ENCODE measurements at regions not wholly inside any gene's neighbourhood (a gene's known extent, or its start where the extent isn't known, plus 50 kb on each side); places are given as distances from the start of the nearest gene placed in this dataset.

DNA sequence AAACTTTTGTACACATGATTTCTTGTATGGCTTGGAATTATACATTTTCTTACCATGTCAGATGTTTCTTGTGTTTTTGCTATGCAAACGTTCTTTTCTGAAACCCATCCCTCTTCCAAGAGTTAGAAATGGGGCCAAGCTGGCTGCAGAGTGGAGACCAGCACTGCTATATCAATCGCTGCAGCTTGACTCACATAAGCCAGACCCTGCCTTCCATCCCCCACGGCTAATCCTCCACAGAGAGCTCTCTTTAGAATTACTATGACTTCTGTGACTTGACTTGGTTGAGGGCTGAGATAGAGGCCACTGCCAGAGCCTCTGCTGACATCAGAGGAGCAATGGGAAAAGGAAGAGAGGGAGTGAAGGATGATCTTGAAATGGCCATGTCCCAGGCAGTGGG lies 147.9 kb downstream of the DACT1 start:
- DNase-seq: no peak

DNA sequence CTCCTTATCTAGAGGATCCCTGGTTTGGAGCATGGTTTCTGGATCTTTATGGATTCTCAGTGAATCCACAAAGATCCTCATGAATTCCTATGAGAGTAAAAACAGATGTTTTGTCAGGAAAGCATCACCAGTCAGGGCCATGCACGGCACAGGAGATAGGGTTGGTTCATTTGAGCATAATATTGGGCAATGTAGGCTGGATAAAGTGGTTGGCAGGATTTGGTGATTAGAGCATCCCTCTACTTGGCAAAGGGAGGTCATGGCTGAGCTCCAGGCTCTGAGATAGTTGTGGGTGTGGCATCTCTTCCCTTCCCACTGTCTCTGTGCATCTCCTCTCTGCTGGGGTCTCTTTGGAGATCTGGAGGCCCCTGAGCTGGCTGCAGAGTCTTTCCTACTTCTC lies 149.8 kb downstream of the DACT1 start:
- no peak for DNase-seq

DNA sequence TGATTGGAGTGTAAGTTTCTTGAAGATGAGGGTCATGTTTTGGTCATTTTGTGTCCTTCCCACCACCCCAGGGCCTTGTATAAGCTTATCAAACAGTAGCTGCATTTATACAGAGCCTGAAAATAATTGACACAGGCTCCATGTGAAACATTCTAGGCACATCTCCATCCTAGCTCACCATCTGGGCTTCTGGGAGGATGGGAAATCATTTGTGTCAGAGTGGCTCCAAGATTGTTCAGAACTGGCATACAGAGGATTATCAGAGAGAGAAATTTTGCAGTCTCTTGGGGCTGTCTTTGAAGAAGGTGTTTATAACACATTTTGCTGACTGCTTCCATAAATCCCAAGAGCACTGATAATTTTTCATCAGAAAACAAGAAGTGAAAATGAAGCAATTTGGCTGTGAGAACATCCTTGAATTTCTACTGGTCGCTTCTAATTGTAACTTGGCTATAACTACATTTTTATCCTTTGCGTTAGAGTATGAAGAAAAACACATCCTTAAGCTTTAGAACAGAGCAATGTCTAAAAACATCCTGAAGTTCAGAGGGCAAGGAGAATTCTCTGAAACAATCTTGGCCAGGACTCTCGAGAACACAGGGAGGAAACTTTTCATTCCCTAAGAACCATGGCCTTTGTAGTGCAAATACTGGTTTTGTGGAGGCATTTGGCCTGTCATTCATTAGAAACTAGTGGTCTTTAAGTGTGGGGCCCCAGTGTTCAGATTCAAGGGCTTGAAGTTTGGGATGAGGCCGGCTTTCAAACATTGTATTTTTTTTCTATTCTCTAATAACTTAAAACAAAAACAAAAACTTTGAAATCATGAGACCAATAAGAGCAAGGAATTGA lies 151.1 kb downstream of the DACT1 start:
- DNase-seq: no peak

DNA sequence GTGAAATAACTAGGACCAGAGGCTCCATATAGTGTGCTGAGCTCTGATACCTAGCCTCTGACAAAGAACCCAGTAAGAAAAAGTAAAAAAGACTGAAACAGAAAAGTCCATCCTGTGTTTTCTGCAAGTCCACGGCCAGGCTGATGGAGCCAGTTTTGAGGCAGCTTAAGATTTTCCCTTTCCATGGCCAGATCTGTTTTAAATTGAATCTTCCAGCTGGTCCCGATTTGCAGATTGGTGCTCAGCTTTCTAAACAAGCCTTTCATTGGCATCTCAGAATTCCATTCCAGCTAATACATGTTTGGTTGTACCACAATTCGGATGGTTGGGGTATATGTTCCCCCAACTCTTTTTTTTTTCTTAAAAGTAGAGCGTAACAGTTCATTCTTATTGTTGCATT lies 152.0 kb downstream of the DACT1 start:
- DNase-seq: no peak

DNA sequence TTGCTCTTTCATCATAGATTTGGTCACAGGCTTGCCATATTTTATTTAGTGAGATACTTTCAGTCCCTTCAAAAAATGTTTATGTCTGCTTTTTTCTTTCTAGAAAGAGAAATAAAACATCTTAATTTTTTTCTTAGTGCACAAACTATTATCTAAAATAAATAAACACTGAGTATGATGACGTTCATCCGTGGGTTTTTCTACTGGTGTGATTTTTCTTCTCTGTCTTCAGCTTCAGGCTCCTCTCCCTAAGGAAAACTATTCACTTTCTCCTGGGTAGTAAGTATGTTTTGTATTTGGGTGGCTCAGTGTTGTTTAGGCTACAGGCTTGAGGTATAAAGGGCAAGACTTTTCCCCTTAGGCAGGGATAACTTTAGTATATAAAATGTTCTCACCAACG lies 154.7 kb downstream of the DACT1 start:
- no peak for DNase-seq

DNA sequence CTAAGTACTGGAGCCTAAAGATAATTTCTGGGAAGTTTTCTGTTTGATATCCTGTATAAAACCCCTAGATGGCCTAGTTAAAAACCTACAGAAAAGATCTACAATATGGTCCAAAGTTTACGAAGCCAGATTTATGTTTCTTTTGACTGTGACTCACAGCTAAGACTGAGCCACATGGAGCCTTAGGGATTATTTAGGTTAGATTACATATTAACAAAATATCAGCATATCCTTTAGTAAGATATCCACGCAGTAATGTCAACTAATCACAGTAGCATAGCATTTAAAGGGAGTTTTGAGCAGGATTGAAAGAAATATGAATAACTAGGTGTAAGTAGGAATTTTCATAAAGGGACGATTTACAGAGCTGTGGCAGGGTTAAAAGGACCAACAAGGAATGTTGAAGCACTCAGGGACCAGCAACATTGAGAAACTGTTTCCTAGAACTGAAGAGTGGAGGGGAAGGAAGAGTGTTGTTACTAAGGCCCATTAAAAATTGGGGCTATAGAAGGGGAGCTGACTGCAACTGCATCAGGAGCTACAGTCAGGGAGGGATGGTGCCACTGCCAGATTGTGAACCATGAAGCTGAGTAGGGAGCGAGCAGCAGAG lies 155.5 kb downstream of the DACT1 start:
- no peak for DNase-seq

DNA sequence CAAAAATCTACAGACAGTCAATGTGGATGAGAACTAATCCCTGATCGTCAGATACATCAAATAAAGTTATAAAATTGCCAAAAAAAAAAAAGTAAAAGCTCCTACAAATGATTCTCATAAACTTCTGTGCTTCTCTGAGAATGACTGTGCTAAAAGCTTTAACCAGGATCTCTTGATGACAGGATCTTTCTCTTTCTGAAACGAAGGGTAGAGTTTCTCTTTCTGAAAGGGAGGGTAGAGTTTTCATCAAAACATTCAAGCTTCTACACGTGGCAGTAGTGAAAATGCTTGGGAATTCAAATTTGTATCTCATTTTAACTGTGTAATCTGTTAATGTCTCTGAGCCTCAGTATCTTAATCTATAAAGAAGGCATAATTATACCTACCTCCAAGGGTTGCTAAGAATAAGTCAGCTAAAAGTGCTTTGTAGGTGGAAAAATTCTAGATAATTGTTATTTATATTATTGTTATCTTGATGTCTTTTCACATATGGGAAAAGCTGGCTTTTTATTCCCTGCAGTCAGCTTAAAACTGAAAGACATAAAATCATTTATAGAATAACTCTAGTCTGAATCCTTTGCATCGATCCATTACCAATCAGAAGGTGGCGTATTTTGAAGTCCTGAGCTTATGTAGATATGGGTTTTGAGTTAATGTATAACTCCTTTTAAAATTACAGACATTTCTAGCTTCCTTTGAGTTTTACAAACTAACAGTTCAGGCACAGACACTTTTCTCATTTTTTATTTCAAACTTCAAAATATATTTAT lies 157.4 kb downstream of the DACT1 start:
- no peak for DNase-seq

DNA sequence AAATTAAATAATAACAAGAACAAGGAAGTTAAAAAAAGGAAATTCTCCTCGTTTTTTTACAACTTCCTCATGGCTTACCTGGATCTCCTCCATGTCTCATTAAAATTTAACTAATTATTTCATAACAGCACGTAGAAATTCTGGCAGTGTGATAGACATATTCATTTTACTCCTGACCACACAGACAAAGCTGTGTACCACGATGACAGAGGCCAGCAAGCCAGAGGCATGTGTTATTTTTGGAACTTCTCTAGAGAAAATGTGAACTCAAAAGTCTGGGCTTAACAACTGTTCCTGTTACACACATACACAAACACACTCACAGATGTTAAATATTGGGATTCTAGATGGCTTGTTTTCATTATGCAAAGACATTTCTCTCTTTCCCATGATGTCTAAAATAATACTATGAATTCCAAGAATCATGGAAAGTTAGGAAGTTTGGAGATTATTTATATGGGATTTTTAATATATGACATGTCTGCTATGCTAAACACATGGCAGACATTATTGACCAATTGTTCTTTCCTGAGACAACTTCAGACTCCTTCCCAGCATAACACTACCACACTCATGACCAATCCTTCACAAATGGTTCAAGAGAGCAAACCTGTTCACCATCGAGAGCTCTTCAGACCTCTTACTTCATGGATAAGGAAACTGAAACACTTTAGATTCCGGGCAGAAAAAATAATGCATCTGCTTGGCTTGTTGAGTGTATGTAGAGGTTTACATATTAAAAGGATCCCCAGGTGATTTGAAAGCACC lies 158.7 kb downstream of the DACT1 start:
- DNase-seq: no peak

DNA sequence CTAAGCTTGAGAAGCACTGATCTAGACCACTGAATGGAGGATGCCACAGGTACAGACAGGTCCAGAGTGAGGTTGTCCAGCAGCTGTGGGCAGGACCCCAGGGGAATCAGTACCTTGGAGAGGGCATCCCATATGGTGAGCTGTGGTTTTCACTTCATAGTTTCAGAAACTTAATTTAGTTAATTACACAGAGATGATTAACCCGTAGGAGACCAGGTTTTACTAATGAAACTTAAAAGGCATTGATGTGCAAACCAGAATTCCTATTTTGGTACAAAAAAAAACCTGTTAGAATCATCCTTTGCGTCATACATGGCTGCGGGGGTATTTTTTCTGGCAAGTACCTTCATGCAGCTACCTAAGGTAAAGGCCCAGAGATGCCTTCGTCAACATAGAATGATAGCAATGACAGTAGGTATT lies 159.3 kb downstream of the DACT1 start:
- DNase-seq: no peak

DNA sequence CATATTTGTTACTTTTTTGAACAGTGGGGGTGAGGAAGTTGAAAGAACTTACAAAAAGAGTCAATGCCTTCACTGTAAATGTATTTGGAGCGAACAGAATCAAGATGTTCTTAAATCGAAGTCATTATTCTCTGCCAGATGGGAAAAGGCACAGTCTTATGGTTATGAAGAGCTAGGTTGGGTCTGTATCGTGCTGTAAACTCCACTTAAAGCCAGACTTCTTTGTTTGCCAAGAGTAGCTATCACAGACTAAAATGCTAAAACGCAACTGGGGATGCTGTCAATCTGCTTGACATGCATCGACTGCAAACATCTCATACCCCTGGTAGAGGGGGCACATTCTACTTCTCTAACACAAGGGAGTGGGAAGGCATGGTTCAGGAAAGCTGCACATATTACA lies 160.4 kb downstream of the DACT1 start:
- DNase-seq: no peak

DNA sequence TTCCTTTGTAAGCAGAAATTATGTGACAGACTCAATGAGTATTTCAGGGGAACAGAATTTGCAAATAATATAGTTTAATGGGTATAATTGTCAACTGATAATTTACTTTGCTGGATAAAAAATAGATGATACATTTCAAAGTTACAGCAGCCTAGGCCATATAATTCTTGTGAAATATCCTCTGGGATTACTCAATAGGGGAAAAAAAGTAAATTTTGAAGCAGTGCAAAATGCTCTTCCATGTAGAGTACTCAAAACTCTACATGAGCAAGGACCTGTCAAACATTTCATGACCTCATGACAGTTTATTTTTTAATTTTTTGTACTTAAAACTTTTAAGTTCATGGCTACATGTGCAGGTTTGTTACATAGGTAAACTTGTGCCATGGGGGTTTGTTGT lies 163.3 kb downstream of the DACT1 start:
- DNase-seq: no peak

DNA sequence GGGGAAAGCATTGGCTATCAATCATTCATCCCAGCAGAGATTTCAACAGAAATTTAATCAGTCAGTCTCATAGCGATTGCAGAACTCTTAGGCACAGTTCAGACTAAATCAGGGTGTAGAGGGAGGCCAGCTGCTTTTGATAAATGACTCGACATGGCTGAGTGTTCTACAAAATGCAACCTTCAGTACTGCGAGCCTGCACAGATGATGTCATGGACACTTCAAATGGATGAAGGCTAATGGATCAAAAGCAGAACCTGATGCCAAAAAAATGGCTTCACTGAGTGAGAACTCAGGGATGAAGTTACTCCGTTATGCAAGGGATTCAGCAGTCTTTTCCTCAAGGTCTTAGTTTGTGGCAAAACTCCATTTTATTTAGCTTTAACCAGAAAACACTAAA lies 167.3 kb downstream of the DACT1 start:
- DNase-seq: no peak

DNA sequence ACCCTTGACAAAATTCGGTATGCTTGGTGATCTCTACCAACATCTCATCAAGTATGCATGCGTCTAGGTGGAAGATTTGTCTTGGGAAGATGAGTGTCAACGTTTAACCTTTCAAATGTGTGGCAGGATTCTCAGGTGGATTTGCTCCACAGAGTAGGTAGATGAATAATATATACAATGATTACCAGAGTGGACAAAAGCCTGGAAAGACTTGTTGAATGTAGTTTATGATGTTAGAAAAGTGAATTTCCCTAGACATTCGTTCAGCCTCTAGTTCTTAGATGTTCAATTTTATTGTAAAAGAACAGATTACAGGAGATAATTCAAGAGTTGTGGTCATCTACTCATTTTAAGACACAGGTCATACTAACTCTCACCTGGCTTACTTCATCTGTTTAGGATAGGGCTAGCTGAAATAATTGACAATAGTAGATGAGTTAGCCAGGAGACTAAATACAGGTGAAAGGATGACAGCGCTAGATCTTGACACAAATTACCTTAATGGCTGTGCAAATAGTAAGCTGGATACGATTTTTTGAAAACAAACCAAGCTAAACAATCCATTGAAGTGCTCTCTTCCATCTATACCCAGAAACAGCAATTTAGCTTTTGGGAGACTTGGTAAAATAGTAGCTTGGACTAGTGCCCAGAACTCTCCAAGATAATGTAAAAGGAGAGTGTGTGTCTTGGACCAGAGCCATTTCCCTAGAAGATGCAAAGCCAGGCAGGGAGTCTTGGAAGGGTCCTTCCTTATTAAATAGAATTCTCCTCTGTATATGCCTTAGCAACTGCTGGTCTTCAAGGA lies 168.0 kb downstream of the DACT1 start:
- no peak for DNase-seq

DNA sequence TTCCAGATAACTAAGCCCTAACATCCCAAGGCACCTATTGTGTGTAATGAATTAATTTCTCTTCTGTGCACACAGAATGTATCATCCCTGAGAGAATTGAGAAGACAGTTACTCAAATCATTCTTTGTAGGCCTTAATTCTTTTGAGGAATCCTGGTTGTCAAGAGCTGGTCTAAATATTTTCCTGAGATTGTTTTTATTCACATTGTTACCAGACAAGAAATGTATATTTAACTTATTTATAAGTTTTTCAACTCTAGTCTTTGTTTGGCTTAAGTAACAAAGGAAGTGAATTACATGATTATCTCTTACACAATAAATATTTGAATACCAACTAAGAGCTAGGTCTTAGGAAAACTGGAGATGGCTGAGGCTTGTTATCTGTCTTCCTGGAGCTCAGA lies 169.4 kb downstream of the DACT1 start:
- no peak for DNase-seq

DNA sequence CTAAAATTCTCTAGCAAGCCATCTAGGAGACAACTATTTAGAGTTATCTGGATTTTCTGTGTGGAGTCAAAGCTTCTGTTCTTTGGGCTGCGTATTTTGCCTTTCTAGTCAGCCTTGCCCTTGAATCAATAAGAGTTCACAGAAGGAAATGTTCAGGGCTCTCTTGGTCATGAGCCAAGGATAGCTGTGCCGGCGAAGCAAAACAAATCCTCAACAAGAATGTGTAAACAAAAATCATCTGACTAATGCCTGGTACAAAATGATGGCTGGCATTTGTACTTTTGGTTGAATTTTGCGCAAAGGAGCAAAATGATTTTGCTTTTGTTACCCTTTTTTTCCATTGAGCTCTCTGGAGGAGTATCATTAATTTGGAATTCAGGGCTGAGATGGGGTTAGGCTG lies 171.1 kb downstream of the DACT1 start:
- no peak for DNase-seq

DNA sequence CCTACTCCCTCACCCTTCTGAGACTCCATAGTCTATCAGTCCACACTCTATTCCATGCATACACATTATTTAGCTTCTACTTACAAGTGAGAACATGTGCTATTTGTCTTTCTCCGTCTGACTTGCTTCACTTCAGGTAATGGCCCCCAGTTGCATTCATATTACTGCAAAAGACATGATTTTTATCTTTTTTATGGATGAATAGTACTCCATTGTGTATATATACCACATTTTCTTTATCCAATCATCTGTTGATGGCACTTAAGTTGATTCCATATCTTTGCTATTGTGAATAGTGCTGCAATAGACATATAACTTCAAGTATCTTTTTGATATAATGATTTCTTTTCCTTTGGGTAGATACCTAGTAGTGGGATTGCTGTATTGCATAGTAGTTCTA lies 171.8 kb downstream of the DACT1 start:
- no peak for DNase-seq

DNA sequence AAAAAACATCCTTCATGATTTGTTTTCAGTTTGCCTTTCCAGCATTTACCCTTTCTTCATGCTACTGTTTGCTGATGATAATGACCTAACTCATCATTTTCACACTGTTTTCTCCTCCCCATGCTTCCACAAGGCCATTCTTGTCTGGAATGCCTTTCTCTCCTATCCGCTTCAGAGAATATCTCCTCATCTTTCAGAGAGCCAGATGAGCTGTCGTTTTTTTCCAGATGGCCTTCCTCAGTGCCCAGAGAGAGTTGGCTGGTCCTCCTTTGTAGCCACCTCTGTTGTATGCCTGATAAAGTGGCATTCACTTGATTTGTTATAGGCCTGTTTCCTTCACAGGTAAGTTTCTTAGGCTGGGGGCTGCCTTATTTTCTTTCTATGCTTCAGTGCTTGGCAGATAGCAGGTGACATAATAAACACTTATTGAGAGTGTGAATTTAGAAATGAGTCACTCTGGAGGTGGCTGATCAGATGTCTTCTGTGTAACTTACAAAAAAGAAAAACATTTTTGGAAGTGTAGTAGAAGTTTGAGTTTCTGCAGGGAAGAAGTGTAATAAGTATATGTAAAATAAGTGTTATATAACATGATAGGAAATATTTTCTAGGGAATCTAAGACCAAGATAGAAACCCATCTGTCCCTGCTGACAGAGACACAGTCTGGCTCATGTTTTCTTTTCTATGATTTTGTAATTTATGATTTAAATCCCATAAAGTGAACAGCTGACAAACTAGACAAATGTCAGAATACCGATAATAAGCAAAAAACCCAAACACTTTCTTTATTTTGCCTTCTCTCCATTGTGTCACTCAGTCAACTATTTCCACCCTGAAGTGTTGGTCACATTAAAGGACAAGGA lies 174.5 kb downstream of the DACT1 start:
- no peak for DNase-seq

DNA sequence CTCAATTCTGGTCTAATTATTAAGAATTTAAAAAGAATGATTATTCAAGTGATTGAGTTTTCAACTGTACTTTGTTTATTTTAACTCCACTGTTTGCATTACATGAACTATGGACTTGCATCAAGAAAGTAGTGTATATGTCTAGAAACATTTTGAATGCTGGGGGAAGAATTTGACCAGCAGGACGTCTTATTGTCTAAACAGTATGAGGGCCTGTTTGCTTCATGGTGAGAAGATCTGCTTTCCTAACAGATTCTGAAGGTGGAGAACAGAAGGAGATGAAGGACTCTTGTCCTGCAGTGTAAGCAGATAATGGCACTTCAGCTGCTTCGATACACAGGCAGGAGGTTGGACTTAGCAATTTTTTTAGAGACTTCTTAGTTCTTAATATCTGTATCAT lies 176.0 kb downstream of the DACT1 start:
- DNase-seq: no peak

DNA sequence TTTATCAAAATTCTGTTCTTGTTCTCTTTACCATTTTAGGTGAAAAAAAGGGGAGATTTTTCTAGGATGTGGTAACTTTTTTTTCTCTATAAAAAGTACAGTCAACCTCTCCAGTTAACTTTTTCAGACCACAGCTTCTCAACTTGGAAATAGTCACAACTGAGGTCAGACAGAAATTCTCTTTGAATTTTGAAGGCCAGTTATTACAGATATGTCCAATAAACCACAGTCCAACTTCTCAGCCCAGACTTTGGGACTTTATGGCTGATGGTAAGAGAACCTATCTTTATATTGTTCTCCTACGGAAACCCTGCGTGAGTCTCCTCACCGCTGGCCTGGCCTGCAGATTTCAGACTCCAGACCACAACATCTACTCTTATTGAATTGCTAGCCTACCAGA lies 176.7 kb downstream of the DACT1 start:
- DNase-seq: no peak

DNA sequence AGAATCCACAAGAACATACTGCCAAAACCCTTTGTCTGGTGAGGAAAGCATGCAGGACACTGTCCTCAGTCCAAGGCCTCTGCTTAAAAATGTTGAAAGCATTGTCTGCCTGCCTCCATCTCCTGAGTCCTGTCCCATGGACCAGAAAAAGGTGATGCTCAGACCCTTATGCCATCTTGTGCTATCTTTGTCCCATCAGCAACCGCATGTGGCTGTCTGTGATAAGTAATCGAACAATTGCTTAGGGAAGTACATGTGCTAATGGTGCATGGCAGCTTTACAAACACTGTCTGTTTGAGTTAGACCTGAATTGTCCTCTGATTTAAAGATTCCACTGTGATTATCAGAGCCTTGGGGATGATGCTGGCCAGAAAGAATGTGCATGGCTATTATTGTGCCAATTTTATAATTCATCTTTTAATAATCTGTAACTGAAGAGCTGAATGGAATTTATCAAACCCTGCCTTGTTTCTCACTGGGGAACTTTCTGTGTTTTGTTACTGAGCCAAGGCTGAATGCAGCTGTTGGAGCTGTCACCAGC lies 177.5 kb downstream of the DACT1 start:
- peak; percentile 7 for DNase-seq

DNA sequence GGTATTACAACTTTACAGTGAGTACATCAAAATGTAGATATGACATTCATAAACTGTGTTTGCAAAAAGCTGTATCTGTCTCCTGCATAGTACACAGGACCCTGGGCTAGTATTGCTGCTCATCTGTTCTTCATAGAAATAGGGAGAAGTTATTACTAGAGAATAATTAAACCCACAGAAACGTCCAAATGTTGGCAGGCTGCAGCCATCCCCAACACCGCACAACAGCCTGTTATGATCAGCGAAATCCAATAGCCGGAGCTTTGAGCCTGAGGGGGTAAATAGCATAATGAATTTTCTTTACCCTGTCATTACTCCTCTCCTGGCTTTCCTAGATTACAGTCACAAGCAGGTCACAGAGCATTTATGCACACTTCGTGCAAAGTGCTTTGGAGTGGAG lies 178.0 kb downstream of the DACT1 start:
- DNase-seq: peak; percentile 29

All from retina (tissue), 1 donor.